GM23248 (cell line): ENCODE measurements at regions not wholly inside any gene's neighbourhood (a gene's known extent, or its start where the extent isn't known, plus 50 kb on each side); places are given as distances from the start of the nearest gene placed in this dataset.

Experiments
- DNase-seq: peaks from one replicate; pipeline ENCODE4 v3.0.0-alpha.2; 2015
- H2AFZ ChIP-seq: fragments of 200-600 bp; sonication (generic); 2 replicates; pipeline ENCODE4 v1.6.1; 2016; ENCODE audit warnings: antibody characterized with exemption
- H3F3A ChIP-seq: fragments of 200-600 bp; sonication (generic); 2 replicates; pipeline ENCODE4 v1.6.1; 2016; ENCODE audit warnings: mild to moderate bottlenecking, antibody characterized with exemption, mixed run types; ENCODE audit not compliant: insufficient read depth
- H3K27ac ChIP-seq: fragments of 200-600 bp; sonication (generic); 2 replicates; pipeline ENCODE4 v1.5.1; 2016; ENCODE audit warnings: mild to moderate bottlenecking
- H3K27me3 ChIP-seq: fragments of 200-600 bp; sonication (generic); replicated peaks from 2 replicates; pipeline ENCODE4 v1.6.1; 2016; ENCODE audit warnings: mild to moderate bottlenecking; ENCODE audit not compliant: insufficient read depth
- H3K36me3 ChIP-seq: fragments of 200-600 bp; sonication (generic); 2 replicates; pipeline ENCODE4 v1.6.1; 2016; ENCODE audit warnings: low read depth, mild to moderate bottlenecking
- H3K4me1 ChIP-seq: fragments of 200-600 bp; sonication (generic); 2 replicates; pipeline ENCODE4 v1.6.1; 2016; ENCODE audit warnings: mild to moderate bottlenecking; ENCODE audit not compliant: insufficient read depth
- H3K4me2 ChIP-seq: fragments of 200-600 bp; sonication (generic); one replicate; pipeline ENCODE4 v1.6.1; 2016; ENCODE audit warnings: mild to moderate bottlenecking; ENCODE audit not compliant: unreplicated experiment
- H3K4me3 ChIP-seq: fragments of 200-600 bp; sonication (generic); 2 replicates; pipeline ENCODE4 v1.5.1; 2016; ENCODE audit warnings: mild to moderate bottlenecking
- H3K79me2 ChIP-seq: fragments of 200-600 bp; sonication (generic); 2 replicates; pipeline ENCODE4 v1.6.1; 2016; ENCODE audit warnings: mild to moderate bottlenecking; ENCODE audit not compliant: insufficient read depth
- H3K9ac ChIP-seq: fragments of 200-600 bp; sonication (generic); 2 replicates; pipeline ENCODE4 v1.6.1; 2016; ENCODE audit warnings: mild to moderate bottlenecking
- H3K9me2 ChIP-seq: fragments of 200-600 bp; sonication (generic); 2 replicates; pipeline ENCODE4 v1.6.1; 2016; ENCODE audit warnings: mixed run types, mild to moderate bottlenecking, moderate library complexity; ENCODE audit not compliant: insufficient read depth
- H3K9me3 ChIP-seq: fragments of 200-600 bp; sonication (generic); one replicate; pipeline ENCODE4 v1.6.1; 2017; ENCODE audit warnings: low read depth
- H4K20me1 ChIP-seq: fragments of 200-600 bp; sonication (generic); 2 replicates; pipeline ENCODE4 v1.6.0; 2016; ENCODE audit not compliant: insufficient read depth
- EZH2 ChIP-seq: fragments of 200-600 bp; sonication (generic); IDR thresholded peaks from 2 replicates; pipeline ENCODE4 v1.6.1; 2018; ENCODE audit warnings: antibody characterized with exemption, mild to moderate bottlenecking; ENCODE audit not compliant: insufficient read depth, poor library complexity, severe bottlenecking
- EZH2phosphoT487 ChIP-seq: fragments of 200-600 bp; sonication (generic); IDR thresholded peaks from 2 replicates; pipeline ENCODE4 v1.6.1; 2018; ENCODE audit warnings: antibody characterized with exemption, moderate library complexity, mild to moderate bottlenecking, low read depth; ENCODE audit not compliant: insufficient read depth
- WGBS, 2 experiments: methylation state at CpG; one replicate each; pipeline ENCODE4 v1.1.6; 2015 to 2017; ENCODE audit warnings: low lambda C conversion rate in 2 of 2, low coverage in 1 of 2; ENCODE audit errors: missing lambda C conversion rate in 2 of 2; 5-methylcytosine and 5-hydroxymethylcytosine counted together
- in situ Hi-C: fragments of 300-500 bp; cut with MboI; formaldehyde crosslinking; loops from 2 replicates; pipeline ENCODE4 v1.15.0; 2020

DNA sequence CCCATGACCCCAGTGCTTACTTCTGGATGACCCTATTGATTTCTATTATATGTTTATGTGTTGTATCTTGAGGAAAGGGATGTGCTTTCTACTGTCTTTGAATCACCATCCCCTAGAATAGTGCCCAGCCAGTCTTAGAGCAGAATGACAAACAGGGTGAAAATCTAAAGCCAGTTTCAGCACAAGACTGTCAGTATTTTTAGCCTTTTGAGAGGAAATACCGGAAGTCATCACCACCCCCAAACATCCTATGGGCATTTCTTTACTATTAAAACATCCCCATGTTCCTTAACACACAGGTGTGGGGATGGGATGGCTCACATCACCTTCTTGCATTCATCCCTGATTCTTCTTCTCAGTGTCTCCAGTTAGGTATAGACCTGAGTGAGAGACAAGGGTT, 52.1 kb upstream of the UBE2L5 start:
- in situ Hi-C loops, result no loop called here
- no peak overlapping the region for H3K4me3 ChIP-seq
- 92 to 95% methylated on average over 1 of the region's 1 CpG for WGBS, 2 experiments
- no peak overlapping the region for H2AFZ ChIP-seq
- H3K9ac ChIP-seq, result no peak overlapping the region
- no peaks in the 10 kb centered on the region for H3K9me3 ChIP-seq
- no peak overlapping the region for H3K27ac ChIP-seq
- H3K4me2 ChIP-seq, result no peak overlapping the region
- H3K9me2 ChIP-seq, result no peaks in the 10 kb centered on the region
- H3K79me2 ChIP-seq, result no peaks in the 10 kb centered on the region
- H3F3A ChIP-seq, result no peaks in the 10 kb centered on the region; the same call in 1 of the 2 replicates
- DNase-seq, result no peak
- H3K27me3 ChIP-seq, result no peaks in the 10 kb centered on the region
- H4K20me1 ChIP-seq, result no peaks in the 10 kb centered on the region
- H3K36me3 ChIP-seq, result no peaks in the 10 kb centered on the region
- peaks cover 14% of the 10 kb centered on the region for H3K4me1 ChIP-seq
- no peak for TF ChIP-seq EZH2phosphoT487
- TF ChIP-seq EZH2, result no peak

DNA sequence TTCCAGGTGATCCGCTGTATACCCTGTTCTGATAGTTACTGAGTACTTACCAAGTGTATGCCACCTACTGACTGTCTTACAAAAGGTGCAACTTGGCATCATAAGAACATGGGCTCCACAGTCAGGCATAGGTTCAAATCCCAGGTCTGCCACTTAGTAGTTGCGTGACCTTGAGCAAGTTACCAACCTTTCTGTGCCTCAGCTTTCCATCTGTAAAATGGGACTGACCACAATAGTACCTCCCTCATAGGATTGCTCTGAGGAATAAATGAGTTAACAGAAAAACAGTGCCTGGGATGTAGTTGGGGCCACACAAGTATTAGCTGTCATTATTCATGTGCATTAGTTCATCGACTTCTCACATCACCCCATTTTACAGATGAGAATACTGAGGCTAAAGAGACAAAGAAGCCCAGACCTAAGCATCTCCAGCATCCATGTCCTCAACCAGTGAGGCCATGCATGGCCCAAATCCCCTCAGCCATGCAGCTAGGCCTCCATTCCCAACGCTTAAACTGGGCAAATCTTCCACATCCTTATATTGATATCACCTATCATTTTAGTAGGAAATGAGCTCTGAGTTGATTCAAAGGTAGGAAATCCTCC, 51.3 kb upstream of the UBE2L5 start:
- no peaks in the 10 kb centered on the region for H3K9me3 ChIP-seq
- no peak for DNase-seq
- H4K20me1 ChIP-seq, result no peaks in the 10 kb centered on the region
- H3K36me3 ChIP-seq, result no peaks in the 10 kb centered on the region
- 97 to 99% methylated on average over 4 of the region's 4 CpGs for WGBS, 2 experiments
- no peaks in the 10 kb centered on the region for H3F3A ChIP-seq
- no peak for TF ChIP-seq EZH2
- no peak for TF ChIP-seq EZH2phosphoT487
- in situ Hi-C loops, result no loop called here
- H3K27me3 ChIP-seq, result no peaks in the 10 kb centered on the region
- no peak overlapping the region for H2AFZ ChIP-seq
- no peak overlapping the region for H3K4me3 ChIP-seq
- no peaks in the 10 kb centered on the region for H3K79me2 ChIP-seq
- H3K27ac ChIP-seq, result no peak overlapping the region
- H3K4me2 ChIP-seq, result no peak overlapping the region
- H3K9ac ChIP-seq, result no peak overlapping the region
- no peaks in the 10 kb centered on the region for H3K9me2 ChIP-seq
- 0 out of 2 replicates have a peak, but pooled peaks cover 10% of the 10 kb centered on the region for H3K4me1 ChIP-seq

DNA sequence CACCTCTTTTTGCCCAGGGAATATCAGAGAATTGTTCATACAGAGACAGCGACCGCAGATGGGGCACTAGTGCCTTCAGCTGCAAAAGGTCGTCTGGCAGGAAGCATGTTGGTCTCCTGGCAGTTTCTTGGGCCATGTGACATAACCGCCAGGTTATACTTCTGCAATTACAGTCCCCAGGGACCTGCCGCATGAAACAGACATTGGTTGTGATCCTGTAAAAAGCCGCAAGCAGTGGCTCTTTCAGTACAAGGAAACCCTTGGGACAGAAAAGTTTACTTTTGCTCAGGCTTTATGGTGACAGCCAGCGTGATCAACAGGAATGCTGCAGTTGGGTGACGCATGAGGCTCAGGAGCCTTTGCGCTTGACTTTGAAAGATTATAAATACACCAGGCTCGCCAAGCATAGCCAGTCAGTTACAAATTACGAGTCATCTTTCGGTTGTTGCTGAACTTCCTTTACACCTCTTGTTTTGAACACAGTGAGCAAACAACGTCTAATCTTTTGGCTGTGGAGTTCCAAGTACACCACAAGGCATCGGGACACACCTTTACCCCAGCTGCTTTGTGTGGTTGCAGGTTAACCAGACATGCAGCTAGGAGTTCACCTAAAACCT, 50.5 kb upstream of the UBE2L5 start:
- no peak overlapping the region for H3K4me2 ChIP-seq
- no peaks in the 10 kb centered on the region for H3K9me2 ChIP-seq
- peak; percentile 86 for DNase-seq
- H3K9ac ChIP-seq, result no peak overlapping the region
- H3F3A ChIP-seq, result no peaks in the 10 kb centered on the region
- no peaks in the 10 kb centered on the region for H3K9me3 ChIP-seq
- no peaks in the 10 kb centered on the region for H3K36me3 ChIP-seq
- no peak overlapping the region for H3K4me3 ChIP-seq
- 51 to 64% methylated on average over 14 of the region's 14 CpGs for WGBS, 2 experiments
- no peaks in the 10 kb centered on the region for H3K79me2 ChIP-seq
- H3K27ac ChIP-seq, result peak overlapping the region; percentile 34; the same call in 1 of the 2 replicates
- H2AFZ ChIP-seq, result 0 out of 2 replicates have a peak overlapping the region, but pooled peaks have one; percentile 24
- in situ Hi-C loops, result no loop called here
- H3K4me1 ChIP-seq, result 0 out of 2 replicates have a peak, but pooled peaks cover 10% of the 10 kb centered on the region
- H3K27me3 ChIP-seq, result no peaks in the 10 kb centered on the region
- TF ChIP-seq EZH2phosphoT487 (no peak), EZH2 (no peak)
- no peaks in the 10 kb centered on the region for H4K20me1 ChIP-seq
